IgD-negative memory B cell (primary cell): ENCODE measurements at regions not wholly inside any gene's neighbourhood (a gene's known extent, or its start where the extent isn't known, plus 50 kb on each side); places are given as distances from the start of the nearest gene placed in this dataset.
"Not testable (repeated sequence)": the region's sequence is repeated elsewhere in the genome, so short reads cannot be mapped to it uniquely, and the experiment has no call there.

Experiments
- H3K27ac Mint-ChIP-seq, 3 donors: one replicate each; pipeline ENCODE4 v1.8.0; 2020 to 2022; ENCODE audit warnings: mild to moderate bottlenecking in 3 of 3, mixed read lengths in 3 of 3, moderate library complexity in 1 of 3
- H3K27me3 Mint-ChIP-seq: one replicate; pipeline ENCODE4 v1.8.0; 2021; ENCODE audit warnings: mixed read lengths
- H3K36me3 Mint-ChIP-seq: one replicate; pipeline ENCODE4 v1.8.0; 2020; ENCODE audit warnings: mild to moderate bottlenecking, mixed read lengths
- H3K4me1 Mint-ChIP-seq, 3 donors: one replicate each; pipeline ENCODE4 v1.8.0; 2020 to 2022; ENCODE audit warnings: mixed read lengths in 3 of 3, mild to moderate bottlenecking in 1 of 3
- H3K4me3 Mint-ChIP-seq, 4 donors: one replicate each; pipeline ENCODE4 v1.8.0; 2020 to 2022; ENCODE audit warnings: mild to moderate bottlenecking in 4 of 4, mixed read lengths in 4 of 4, moderate library complexity in 3 of 4
- H3K9me3 Mint-ChIP-seq, 3 donors: one replicate each; pipeline ENCODE4 v1.8.0; 2020 to 2021; ENCODE audit warnings: mixed read lengths in 3 of 3, mild to moderate bottlenecking in 1 of 3

DNA sequence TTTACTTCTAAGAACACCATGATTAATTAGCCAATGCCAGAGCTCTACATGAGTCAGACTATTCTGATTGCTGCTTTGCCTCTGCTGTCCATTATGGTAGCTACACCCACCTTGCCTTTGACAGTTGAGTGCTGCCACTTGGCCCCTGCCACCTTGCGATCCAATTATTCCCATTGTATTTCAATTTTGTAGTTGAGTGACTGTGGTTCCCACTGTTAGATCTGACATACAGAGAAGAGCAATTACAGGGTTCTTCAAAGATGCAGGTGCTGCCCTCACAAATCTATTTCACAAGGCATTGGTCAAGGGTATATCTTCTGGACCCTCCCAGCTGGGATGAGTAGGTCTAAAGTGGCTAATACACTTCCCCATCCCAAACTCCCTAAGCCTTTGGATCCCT is 161.1 kb downstream of the EPM2A start:
- Mint-ChIP-seq H3K9me3 (peaks cover 3 to 28% (median 25%) of the 10 kb centered on the region in 3 donors), H3K4me3 (peak overlapping the region in 1 of 4 donors; percentile 72)
- H3K27ac Mint-ChIP-seq, H3K4me1 Mint-ChIP-seq, H3K27me3 Mint-ChIP-seq, H3K36me3 Mint-ChIP-seq: not testable (repeated sequence)
